Ovary (tissue), 7 donors: ENCODE measurements at regions not wholly inside any gene's neighbourhood (a gene's known extent, or its start where the extent isn't known, plus 50 kb on each side); places are given as distances from the start of the nearest gene placed in this dataset.
A peak's percentile ranks its signal among the peaks of the same experiment; 100 is the strongest.

Experiments used
- DNase-seq, 5 donors: peaks; one replicate each; pipeline ENCODE4 v3.0.0-alpha.2; 2019 to 2020
- H3K27ac ChIP-seq, 2 donors: fragments of 200-600 bp; one replicate each; pipeline versions ENCODE4 v1.5.1 to v1.8.0; 2019 to 2022
- H3K27me3 ChIP-seq: fragments of 200-600 bp; one replicate; pipeline ENCODE4 v1.8.0; 2022
- H3K36me3 ChIP-seq: fragments of 200-600 bp; sonication (generic); one replicate; pipeline ENCODE4 v1.5.1; 2019
- H3K4me1 ChIP-seq: one replicate; pipeline ENCODE4 v1.8.1; 2013; ENCODE audit warnings: mild to moderate bottlenecking, moderate library complexity; ENCODE audit not compliant: insufficient read depth
- H3K4me3 ChIP-seq: fragments of 200-600 bp; sonication (generic); one replicate; pipeline ENCODE4 v1.5.1; 2017
- H3K9me3 ChIP-seq, 2 donors: fragments of 200-600 bp in 1 of 2; sonication (generic) in 1 of 2; one replicate each; pipeline versions ENCODE4 v1.5.1 to v1.8.1; 2013 to 2019; ENCODE audit warnings: mild to moderate bottlenecking in 1 of 2, moderate library complexity in 1 of 2
- CTCF ChIP-seq, 3 donors: fragments of 450-650 bp in 2 of 3; fragments of 200-600 bp in 1 of 3; IDR thresholded peaks; one replicate each; pipeline versions ENCODE4 v1.5.1 to v1.8.0; 2016 to 2022; ENCODE audit warnings: antibody characterized with exemption in 3 of 3, mild to moderate bottlenecking in 1 of 3
- EP300 ChIP-seq: sonication (generic); formaldehyde crosslinking; IDR thresholded peaks from one replicate; pipeline ENCODE4 v1.6.1; 2017; ENCODE audit warnings: antibody characterized with exemption
- POLR2A ChIP-seq: fragments of 450-650 bp; IDR thresholded peaks from one replicate; pipeline ENCODE4 v1.6.1; 2017; ENCODE audit warnings: antibody characterized with exemption, mild to moderate bottlenecking, moderate library complexity
- WGBS, 3 donors: extraction: QIAGEN DNeasy Blood & Tissue Kit in 1 of 3; methylation state at CpG; one replicate each; pipeline versions ENCODE4 v1.1.5 to v1.1.7; 2013 to 2017; 5-methylcytosine and 5-hydroxymethylcytosine counted together
- intact Hi-C, 4 donors: fragments of 100-400 bp; cut with DNase I; formaldehyde crosslinking; loops; one replicate each; pipeline versions ENCODE4 v1.11.0 to v1.15.1; 2022 to 2023
- donor health status: DM: no; HTN: no; CAD: no; lungs with moderate emphysema.
- donor health status: DM: no; HTN: no; CAD: no.
- donor health status: Bipolar disorder and iron deficiency.
- donor health status: DM: no; HTN: no; CAD: no.
- donor health status: DM: yes; HTN: yes; CAD: no.

GRCh38 chr2:100199421-100199820 is 57.0 kb upstream of the AFF3 start:
- 92 to 99% (median 98%) methylated on average over 5 of the region's 5 CpGs for WGBS, 3 donors
- H3K27me3 ChIP-seq, result no peaks in the 10 kb centered on the region

GRCh38 chr2:100198461-100199230 is 56.3 kb upstream of the AFF3 start:
- peaks cover 8% of the 10 kb centered on the region for H3K4me1 ChIP-seq
- no peak overlapping the region for H3K4me3 ChIP-seq
- H3K27ac ChIP-seq, result peak overlapping the region; percentile 80 to 83
- no peaks in the 10 kb centered on the region for H3K36me3 ChIP-seq
- no peaks in the 10 kb centered on the region for H3K27me3 ChIP-seq
- peak in 2 of 5 donors; percentile 40 to 44 for DNase-seq
- TF ChIP-seq EP300, result no peak
- no peak for TF ChIP-seq POLR2A
- no peak for TF ChIP-seq CTCF (IDR thresholded peaks at IDR 0.05)
- intact Hi-C loops, result loop anchor here in 1 of 4 donors (10.0 kb wide), 1 partner anchor 94 kb away; no protein-coding TSS in a partner anchor
- H3K9me3 ChIP-seq, result no peaks in the 10 kb centered on the region
- 49 to 59% (median 51%) methylated on average over 13 of the region's 13 CpGs for WGBS, 3 donors

More at GRCh38 chr2:100199421-100199820, 57.0 kb upstream of the AFF3 start:
- no peak for DNase-seq
- peaks cover 8% of the 10 kb centered on the region for H3K4me1 ChIP-seq
- TF ChIP-seq CTCF (IDR thresholded peaks at IDR 0.05), result no peak
- TF ChIP-seq POLR2A, result no peak
- TF ChIP-seq EP300, result no peak
- H3K9me3 ChIP-seq, result no peaks in the 10 kb centered on the region
- peak overlapping the region in 1 of 2 donors; percentile 80 for H3K27ac ChIP-seq
- no peak overlapping the region for H3K4me3 ChIP-seq
- H3K36me3 ChIP-seq, result no peaks in the 10 kb centered on the region
- intact Hi-C loops, result loop anchor here in 1 of 4 donors (10.0 kb wide), 1 partner anchor 95 kb away; no protein-coding TSS in a partner anchor

GRCh38 chr2:100197631-100198153 is 55.3 kb upstream of the AFF3 start:
- Histone ChIP-seq H3K4me1 (peaks cover 8% of the 10 kb centered on the region), H3K9me3 (no peaks in the 10 kb centered on the region), H3K4me3 (no peak overlapping the region), H3K27ac (peak overlapping the region; percentile 80 to 83), H3K27me3 (no peaks in the 10 kb centered on the region), H3K36me3 (no peaks in the 10 kb centered on the region)
- WGBS, 3 donors, result 0 to 2% (median 2%) methylated on average over 8 of the region's 8 CpGs
- intact Hi-C loops, result loop anchor here in 1 of 4 donors (10.0 kb wide), 1 partner anchor 93 kb away; no protein-coding TSS in a partner anchor
- peak; percentile 73 to 88 (median 84) for DNase-seq
- no peak for TF ChIP-seq POLR2A
- no peak for TF ChIP-seq EP300
- TF ChIP-seq CTCF (IDR thresholded peaks at IDR 0.05), result no peak

GRCh38 chr2:100196786-100197494 is 54.5 kb upstream of the AFF3 start:
- H3K36me3 ChIP-seq, result no peaks in the 10 kb centered on the region
- peaks cover 8% of the 10 kb centered on the region for H3K4me1 ChIP-seq
- no peaks in the 10 kb centered on the region for H3K27me3 ChIP-seq
- 53 to 58% (median 56%) methylated on average over 18 of the region's 18 CpGs for WGBS, 3 donors
- intact Hi-C loops, result loop anchor here in 1 of 4 donors (10.0 kb wide), 1 partner anchor 92 kb away; no protein-coding TSS in a partner anchor
- TF ChIP-seq CTCF (IDR thresholded peaks at IDR 0.05) (no peak), EP300 (no peak)
- no peaks in the 10 kb centered on the region for H3K9me3 ChIP-seq
- peak overlapping the region; percentile 80 to 83 for H3K27ac ChIP-seq
- H3K4me3 ChIP-seq, result no peak overlapping the region
- no peak for DNase-seq
